Nephron progenitor cell (in vitro differentiated cells): ENCODE measurements at regions not wholly inside any gene's neighbourhood (a gene's known extent, or its start where the extent isn't known, plus 50 kb on each side); places are given as distances from the start of the nearest gene placed in this dataset.
"Not testable (repeated sequence)": the region's sequence is repeated elsewhere in the genome, so short reads cannot be mapped to it uniquely, and the experiment has no call there.

Experiments used
- DNase-seq: peaks from one replicate; pipeline ENCODE4 v3.0.0; 2021
- H3K27ac Mint-ChIP-seq: 2 replicates; pipeline ENCODE4 v1.8.0; 2021; ENCODE audit warnings: mild to moderate bottlenecking, moderate library complexity, mixed read lengths
- H3K27me3 Mint-ChIP-seq: 2 replicates; pipeline ENCODE4 v1.8.0; 2021; ENCODE audit warnings: mild to moderate bottlenecking, low read depth, mixed read lengths; ENCODE audit not compliant: poor library complexity
- H3K36me3 Mint-ChIP-seq: 2 replicates; pipeline ENCODE4 v1.8.0; 2021; ENCODE audit warnings: low read depth, mixed read lengths
- H3K4me1 Mint-ChIP-seq: 2 replicates; pipeline ENCODE4 v1.8.0; 2021; ENCODE audit warnings: mixed read lengths
- H3K4me3 Mint-ChIP-seq: 2 replicates; pipeline ENCODE4 v1.8.0; 2021; ENCODE audit warnings: mild to moderate bottlenecking, moderate library complexity, mixed read lengths
- H3K9me3 Mint-ChIP-seq: 2 replicates; pipeline ENCODE4 v1.8.0; 2021; ENCODE audit warnings: mild to moderate bottlenecking, moderate library complexity, mixed read lengths
- CTCF ChIP-seq: fragments of 200-600 bp; sonication (generic); IDR thresholded peaks from 2 replicates; pipeline ENCODE4 v1.5.0; 2021; ENCODE audit warnings: antibody characterized with exemption

GRCh38 chr11:87603887-87604286, 566.2 kb downstream of the TMEM135 start:
- Mint-ChIP-seq H3K4me3 (no peak overlapping the region), H3K27me3 (no peaks in the 10 kb centered on the region), H3K4me1 (peaks cover 13% of the 10 kb centered on the region), H3K27ac (no peak overlapping the region), H3K9me3 (no peaks in the 10 kb centered on the region), H3K36me3 (no peaks in the 10 kb centered on the region)
- TF ChIP-seq CTCF = no peak
- no peak for DNase-seq

DNA sequence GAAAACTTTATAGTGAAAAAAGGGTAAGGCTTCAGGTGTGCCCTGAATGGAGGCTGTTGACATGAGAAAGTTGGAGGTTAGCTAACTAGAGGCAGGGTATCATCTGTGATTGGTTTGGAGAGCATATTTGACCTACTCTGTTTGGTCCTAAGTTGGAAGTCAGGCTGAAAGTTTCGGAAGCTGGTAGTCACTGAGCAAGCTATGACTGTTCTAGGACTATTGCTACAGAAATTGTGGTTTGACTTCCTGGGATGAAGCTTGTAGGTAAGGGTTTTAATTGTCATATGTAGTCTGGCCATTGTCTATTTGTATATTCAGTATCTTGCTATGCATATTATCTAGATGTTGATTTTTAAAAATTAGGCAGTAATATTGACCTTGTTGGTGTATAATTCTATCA, 565.0 kb downstream of the TMEM135 start:
- Mint-ChIP-seq H3K4me1 (peaks cover 13% of the 10 kb centered on the region), H3K9me3 (no peaks in the 10 kb centered on the region), H3K4me3 (no peak overlapping the region), H3K27ac (no peak overlapping the region), H3K36me3 (no peaks in the 10 kb centered on the region), H3K27me3 (no peaks in the 10 kb centered on the region)
- DNase-seq = no peak
- no peak for TF ChIP-seq CTCF

DNA sequence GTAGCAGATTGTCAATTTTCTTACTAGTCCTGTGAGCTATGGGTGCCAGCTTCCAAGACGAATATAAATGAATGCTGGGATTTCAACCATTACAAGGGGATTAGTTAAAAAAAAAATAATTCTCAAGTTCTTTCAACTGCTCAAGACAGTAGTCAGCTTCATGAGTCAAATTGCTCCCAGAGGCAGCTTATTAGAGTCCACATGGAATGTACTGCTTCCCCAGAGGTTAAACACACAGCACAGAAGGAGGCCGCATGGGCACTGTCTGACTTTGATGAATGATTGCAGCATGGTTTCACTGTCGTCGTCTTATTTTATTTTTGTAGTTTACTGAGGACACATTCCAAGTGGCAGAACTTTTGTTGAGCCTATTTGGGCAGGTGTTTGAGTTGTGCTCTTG, 563.2 kb downstream of the TMEM135 start:
- peaks cover 13% of the 10 kb centered on the region for H3K4me1 Mint-ChIP-seq
- no peaks in the 10 kb centered on the region for H3K27me3 Mint-ChIP-seq
- no peak for TF ChIP-seq CTCF
- no peak overlapping the region for H3K27ac Mint-ChIP-seq
- H3K4me3 Mint-ChIP-seq = no peak overlapping the region
- H3K36me3 Mint-ChIP-seq = no peaks in the 10 kb centered on the region
- no peaks in the 10 kb centered on the region for H3K9me3 Mint-ChIP-seq
- peak; percentile 15 for DNase-seq

DNA sequence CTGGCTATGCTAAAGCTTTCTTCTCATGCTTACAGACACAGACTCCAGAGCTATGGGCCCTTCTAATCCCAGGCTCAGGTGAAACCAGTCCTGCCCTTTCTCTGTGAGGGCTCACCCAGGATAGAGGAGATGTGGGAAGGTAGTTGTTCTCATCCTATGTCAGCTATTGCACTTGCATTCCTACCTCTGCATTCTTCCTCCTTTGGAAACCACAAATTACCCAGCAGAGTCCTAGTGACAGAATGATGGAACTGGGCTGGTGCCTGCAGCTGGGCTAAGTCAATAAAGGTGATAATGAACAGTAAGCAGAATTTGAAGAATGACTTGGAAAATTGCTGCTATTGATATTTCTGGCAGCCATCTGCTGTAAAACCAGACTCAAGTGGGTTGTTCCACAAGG, 560.0 kb downstream of the TMEM135 start:
- DNase-seq = no peak
- TF ChIP-seq CTCF = no peak
- peaks cover 11% of the 10 kb centered on the region for H3K9me3 Mint-ChIP-seq
- H3K36me3 Mint-ChIP-seq = no peaks in the 10 kb centered on the region
- no peak overlapping the region for H3K27ac Mint-ChIP-seq
- no peak overlapping the region for H3K4me3 Mint-ChIP-seq
- H3K4me1 Mint-ChIP-seq = peaks cover 13% of the 10 kb centered on the region
- H3K27me3 Mint-ChIP-seq = no peaks in the 10 kb centered on the region

- DNase-seq = no peak
- Mint-ChIP-seq H3K4me3 (no peak overlapping the region), H3K27me3 (no peaks in the 10 kb centered on the region), H3K27ac (no peak overlapping the region), H3K4me1 (peaks cover 9% of the 10 kb centered on the region), H3K36me3 (no peaks in the 10 kb centered on the region), H3K9me3 (peaks cover 25% of the 10 kb centered on the region)
- TF ChIP-seq CTCF = no peak
Observed at GRCh38 chr11:87596176-87596575, 558.4 kb downstream of the TMEM135 start.

DNA sequence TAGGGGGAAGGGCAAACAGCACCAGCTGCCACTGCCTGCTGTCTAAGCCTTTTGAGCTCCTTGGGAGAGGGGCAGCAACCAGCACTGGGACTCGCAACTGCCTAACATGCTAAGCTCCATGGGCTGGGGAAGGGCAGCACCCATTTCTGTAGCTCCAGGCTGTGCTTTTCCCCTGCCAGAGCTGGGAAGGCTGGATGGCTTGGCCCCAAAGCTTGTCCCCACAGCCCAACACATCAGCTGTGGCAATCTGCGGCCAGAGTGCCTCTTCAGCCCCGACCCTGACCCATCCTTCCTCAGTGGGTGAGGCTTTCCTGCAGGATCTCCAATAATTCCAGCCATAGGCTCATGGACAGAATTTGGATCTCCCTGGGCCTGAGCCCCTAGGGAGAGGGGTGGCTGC, 551.3 kb downstream of the TMEM135 start:
- H3K4me3 Mint-ChIP-seq = no peak overlapping the region
- H3K9me3 Mint-ChIP-seq = peaks cover 41% of the 10 kb centered on the region
- DNase-seq = no peak
- H3K4me1 Mint-ChIP-seq = no peaks in the 10 kb centered on the region
- H3K36me3 Mint-ChIP-seq = no peaks in the 10 kb centered on the region
- no peak overlapping the region for H3K27ac Mint-ChIP-seq
- no peaks in the 10 kb centered on the region for H3K27me3 Mint-ChIP-seq
- TF ChIP-seq CTCF = no peak

DNA sequence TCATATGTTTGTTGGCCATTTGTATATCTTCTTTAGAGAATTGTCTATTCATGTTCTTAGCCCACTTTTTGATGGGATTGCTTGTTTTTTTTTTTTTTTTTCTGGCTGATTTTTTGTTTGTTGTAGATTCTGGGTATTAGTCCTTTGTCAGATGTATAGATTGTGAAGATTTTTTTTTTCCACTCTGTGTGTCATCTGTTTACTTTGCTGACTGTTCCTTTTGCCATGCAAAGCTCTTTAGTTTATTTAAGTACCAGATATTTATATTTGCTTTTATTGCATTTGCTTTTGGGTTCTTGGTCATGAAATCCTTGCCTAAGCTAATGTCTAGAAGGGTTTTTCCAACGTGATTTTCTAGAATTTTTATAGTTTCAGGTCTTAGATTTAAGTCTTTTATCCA, 547.9 kb downstream of the TMEM135 start:
- peaks cover 13% of the 10 kb centered on the region for H3K9me3 Mint-ChIP-seq
- not testable (repeated sequence) for H3K36me3 Mint-ChIP-seq, H3K27ac Mint-ChIP-seq

More for the DNA sequence above, 547.9 kb downstream of the TMEM135 start:
- not testable (repeated sequence) for H3K4me3 Mint-ChIP-seq, DNase-seq, H3K27me3 Mint-ChIP-seq, H3K4me1 Mint-ChIP-seq
